ENCODE measurements at regions not wholly inside any gene's neighbourhood (a gene's known extent, or its start where the extent isn't known, plus 50 kb on each side); places are given as distances from the start of the nearest gene placed in this dataset.

DNA sequence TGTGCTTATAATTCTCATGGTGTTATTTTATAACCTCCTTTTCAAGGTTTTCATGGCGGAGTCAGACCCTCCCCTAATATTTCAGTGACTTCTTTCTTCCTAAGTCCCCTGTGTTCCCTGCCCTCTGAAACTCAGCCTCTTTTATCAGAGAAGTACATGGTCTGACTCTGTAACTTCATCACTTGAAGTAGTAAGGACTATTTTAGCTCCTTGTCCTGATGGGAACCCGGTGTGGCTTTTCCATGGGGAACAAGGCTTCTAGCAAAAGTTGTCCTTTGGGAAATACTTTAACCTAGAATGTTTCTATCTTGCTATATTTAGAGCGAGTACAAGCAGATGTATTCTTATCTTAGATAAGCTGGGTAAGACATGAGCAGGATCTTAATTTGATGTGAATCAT is 117.5 kb downstream of the TRIB2 start:
- Histone ChIP-seq H3K4me1 (ENCODE audit: control insufficient read depth, insufficient read depth, low read length) (no peaks in the 10 kb centered on the region), H3K27me3 (ENCODE audit: control insufficient read depth, insufficient read depth, low read length) (no peaks in the 10 kb centered on the region), H3K36me3 (ENCODE audit: control insufficient read depth, insufficient read depth, low read length) (no peaks in the 10 kb centered on the region), H3K4me3 (ENCODE audit: low read depth in 2 of 2, low read length in 2 of 2) (no peak overlapping the region), H3K9me3 (ENCODE audit: control insufficient read depth, insufficient read depth, low read depth, low read length) (no peaks in the 10 kb centered on the region), H3K27ac (ENCODE audit: low read length) (no peak overlapping the region)
- POLR2A ChIA-PET = no interaction called here
- intact Hi-C loops (cut with micrococcal nuclease; ENCODE audit: unreplicated experiment) = no loop called here
- no peak for TF ChIP-seq TCF7L2 (IDR thresholded peaks at IDR 0.05; ENCODE audit: low read depth, low read length)
- TF ChIP-seq POLR2AphosphoS5 (IDR thresholded peaks at IDR 0.05; ENCODE audit: low read depth, low read length) = no peak
- TF ChIP-seq, protein P1, sequence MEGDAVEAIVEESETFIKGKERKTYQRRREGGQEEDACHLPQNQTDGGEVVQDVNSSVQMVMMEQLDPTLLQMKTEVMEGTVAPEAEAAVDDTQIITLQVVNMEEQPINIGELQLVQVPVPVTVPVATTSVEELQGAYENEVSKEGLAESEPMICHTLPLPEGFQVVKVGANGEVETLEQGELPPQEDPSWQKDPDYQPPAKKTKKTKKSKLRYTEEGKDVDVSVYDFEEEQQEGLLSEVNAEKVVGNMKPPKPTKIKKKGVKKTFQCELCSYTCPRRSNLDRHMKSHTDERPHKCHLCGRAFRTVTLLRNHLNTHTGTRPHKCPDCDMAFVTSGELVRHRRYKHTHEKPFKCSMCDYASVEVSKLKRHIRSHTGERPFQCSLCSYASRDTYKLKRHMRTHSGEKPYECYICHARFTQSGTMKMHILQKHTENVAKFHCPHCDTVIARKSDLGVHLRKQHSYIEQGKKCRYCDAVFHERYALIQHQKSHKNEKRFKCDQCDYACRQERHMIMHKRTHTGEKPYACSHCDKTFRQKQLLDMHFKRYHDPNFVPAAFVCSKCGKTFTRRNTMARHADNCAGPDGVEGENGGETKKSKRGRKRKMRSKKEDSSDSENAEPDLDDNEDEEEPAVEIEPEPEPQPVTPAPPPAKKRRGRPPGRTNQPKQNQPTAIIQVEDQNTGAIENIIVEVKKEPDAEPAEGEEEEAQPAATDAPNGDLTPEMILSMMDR (IDR thresholded peaks at IDR 0.05) = no peak
- TF ChIP-seq, protein P2, sequence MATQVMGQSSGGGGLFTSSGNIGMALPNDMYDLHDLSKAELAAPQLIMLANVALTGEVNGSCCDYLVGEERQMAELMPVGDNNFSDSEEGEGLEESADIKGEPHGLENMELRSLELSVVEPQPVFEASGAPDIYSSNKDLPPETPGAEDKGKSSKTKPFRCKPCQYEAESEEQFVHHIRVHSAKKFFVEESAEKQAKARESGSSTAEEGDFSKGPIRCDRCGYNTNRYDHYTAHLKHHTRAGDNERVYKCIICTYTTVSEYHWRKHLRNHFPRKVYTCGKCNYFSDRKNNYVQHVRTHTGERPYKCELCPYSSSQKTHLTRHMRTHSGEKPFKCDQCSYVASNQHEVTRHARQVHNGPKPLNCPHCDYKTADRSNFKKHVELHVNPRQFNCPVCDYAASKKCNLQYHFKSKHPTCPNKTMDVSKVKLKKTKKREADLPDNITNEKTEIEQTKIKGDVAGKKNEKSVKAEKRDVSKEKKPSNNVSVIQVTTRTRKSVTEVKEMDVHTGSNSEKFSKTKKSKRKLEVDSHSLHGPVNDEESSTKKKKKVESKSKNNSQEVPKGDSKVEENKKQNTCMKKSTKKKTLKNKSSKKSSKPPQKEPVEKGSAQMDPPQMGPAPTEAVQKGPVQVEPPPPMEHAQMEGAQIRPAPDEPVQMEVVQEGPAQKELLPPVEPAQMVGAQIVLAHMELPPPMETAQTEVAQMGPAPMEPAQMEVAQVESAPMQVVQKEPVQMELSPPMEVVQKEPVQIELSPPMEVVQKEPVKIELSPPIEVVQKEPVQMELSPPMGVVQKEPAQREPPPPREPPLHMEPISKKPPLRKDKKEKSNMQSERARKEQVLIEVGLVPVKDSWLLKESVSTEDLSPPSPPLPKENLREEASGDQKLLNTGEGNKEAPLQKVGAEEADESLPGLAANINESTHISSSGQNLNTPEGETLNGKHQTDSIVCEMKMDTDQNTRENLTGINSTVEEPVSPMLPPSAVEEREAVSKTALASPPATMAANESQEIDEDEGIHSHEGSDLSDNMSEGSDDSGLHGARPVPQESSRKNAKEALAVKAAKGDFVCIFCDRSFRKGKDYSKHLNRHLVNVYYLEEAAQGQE (IDR thresholded peaks at IDR 0.05; ENCODE audit: insufficient read depth in 1 of 2, low read depth in 2 of 2, low read length in 1 of 2) = no peak
- TF ChIP-seq SIN3A (IDR thresholded peaks at IDR 0.05; ENCODE audit: borderline replicate concordance, insufficient read depth, low read depth, low read length) = no peak
- BruUV-seq (replicated peaks) = no TSS peak
- DNase-seq (ENCODE audit: low read depth, low spot score) (no peak), ATAC-seq (no peak)
- in situ Hi-C loops (cut with HindIII; ENCODE audit: low pct_unique_long_range_greater_than_20kb, low sequenced_read_pairs) = no loop called here
- CTCF ChIA-PET = no interaction called here

DNA sequence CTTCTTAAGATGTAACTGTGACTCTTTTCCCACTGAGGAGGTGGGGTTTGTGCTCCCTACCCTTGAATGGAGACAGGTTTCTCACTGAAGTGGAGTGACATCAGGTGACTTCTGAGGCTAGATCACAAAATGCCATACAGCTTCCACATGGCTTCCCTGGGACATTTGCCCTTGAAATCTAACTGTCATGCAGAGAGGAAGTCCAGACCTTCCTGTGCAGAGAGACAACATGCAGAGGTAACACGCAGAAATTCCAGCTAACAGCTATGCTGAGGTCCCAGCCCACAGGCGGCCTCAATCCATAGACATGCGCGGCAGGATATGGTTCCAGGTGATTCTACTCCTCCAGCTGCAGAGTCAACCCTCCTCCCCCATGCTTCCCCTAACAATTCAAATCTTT is 119.0 kb downstream of the TRIB2 start:
- POLR2A ChIA-PET = no interaction called here
- ATAC-seq = no peak
- Histone ChIP-seq H3K27ac (ENCODE audit: low read length) (no peak overlapping the region), H3K36me3 (ENCODE audit: control insufficient read depth, insufficient read depth, low read length) (no peaks in the 10 kb centered on the region), H3K9me3 (ENCODE audit: control insufficient read depth, insufficient read depth, low read depth, low read length) (no peaks in the 10 kb centered on the region), H3K4me3 (ENCODE audit: low read depth in 2 of 2, low read length in 2 of 2) (no peak overlapping the region), H3K27me3 (ENCODE audit: control insufficient read depth, insufficient read depth, low read length) (no peaks in the 10 kb centered on the region), H3K4me1 (ENCODE audit: control insufficient read depth, insufficient read depth, low read length) (no peaks in the 10 kb centered on the region)
- no peak for DNase-seq (ENCODE audit: low read depth, low spot score)
- no peak for TF ChIP-seq TCF7L2 (IDR thresholded peaks at IDR 0.05; ENCODE audit: low read depth, low read length)
- TF ChIP-seq POLR2AphosphoS5 (IDR thresholded peaks at IDR 0.05; ENCODE audit: low read depth, low read length) = no peak
- TF ChIP-seq, protein P1 (IDR thresholded peaks at IDR 0.05) = no peak
- TF ChIP-seq, protein P2 (IDR thresholded peaks at IDR 0.05; ENCODE audit: insufficient read depth in 1 of 2, low read depth in 2 of 2, low read length in 1 of 2) = no peak
- no peak for TF ChIP-seq SIN3A (IDR thresholded peaks at IDR 0.05; ENCODE audit: borderline replicate concordance, insufficient read depth, low read depth, low read length)
- in situ Hi-C loops (cut with HindIII; ENCODE audit: low pct_unique_long_range_greater_than_20kb, low sequenced_read_pairs) (no loop called here), intact Hi-C loops (cut with micrococcal nuclease; ENCODE audit: unreplicated experiment) (no loop called here)
- CTCF ChIA-PET = no interaction called here
- BruUV-seq (replicated peaks) = no TSS peak

All from Panc1 (cell line).